Liver (tissue), 8 donors: ENCODE measurements at regions not wholly inside any gene's neighbourhood (a gene's known extent, or its start where the extent isn't known, plus 50 kb on each side); places are given as distances from the start of the nearest gene placed in this dataset.

Experiments used
- DNase-seq: peaks from one replicate; pipeline ENCODE4 v3.0.0-alpha.2; 2017; ENCODE audit warnings: low spot score
- H3K27ac ChIP-seq, 2 donors: one replicate each; pipeline ENCODE4 v1.7.0; 2013; ENCODE audit warnings: inconsistent platforms in 2 of 2, low read length in 2 of 2, control low read depth in 1 of 2, low read depth in 1 of 2, mild to moderate bottlenecking in 1 of 2
- H3K27me3 ChIP-seq, 4 donors: one replicate each; pipeline versions ENCODE4 v1.6.1 to v1.7.0; 2013; ENCODE audit warnings: low read length in 3 of 4, inconsistent platforms in 1 of 4, mild to moderate bottlenecking in 1 of 4, moderate library complexity in 1 of 4; ENCODE audit not compliant: control insufficient read depth in 4 of 4, insufficient read depth in 4 of 4
- H3K36me3 ChIP-seq, 4 donors: one replicate each; pipeline versions ENCODE4 v1.6.1 to v1.7.0; 2013; ENCODE audit warnings: low read length in 3 of 4, mild to moderate bottlenecking in 3 of 4, low read depth in 1 of 4, moderate library complexity in 1 of 4; ENCODE audit not compliant: control insufficient read depth in 4 of 4, insufficient read depth in 3 of 4
- H3K4me1 ChIP-seq, 4 donors: one replicate each; pipeline versions ENCODE4 v1.6.1 to v1.7.0; 2013; ENCODE audit warnings: low read length in 3 of 4, mild to moderate bottlenecking in 3 of 4, moderate library complexity in 1 of 4; ENCODE audit not compliant: control insufficient read depth in 4 of 4, insufficient read depth in 4 of 4
- H3K4me3 ChIP-seq, 3 donors: one replicate each; pipeline versions ENCODE4 v1.6.1 to v1.7.0; 2013; ENCODE audit warnings: low read length in 3 of 3, control low read depth in 1 of 3, low read depth in 1 of 3, mild to moderate bottlenecking in 1 of 3
- H3K9ac ChIP-seq, 2 donors: one replicate each; pipeline ENCODE4 v1.7.0; 2013; ENCODE audit warnings: low read length in 2 of 2, mild to moderate bottlenecking in 2 of 2, moderate library complexity in 2 of 2, control low read depth in 1 of 2, low read depth in 1 of 2
- H3K9me3 ChIP-seq, 4 donors: one replicate each; pipeline versions ENCODE4 v1.6.1 to v1.7.0; 2013; ENCODE audit warnings: low read length in 3 of 4; ENCODE audit not compliant: control insufficient read depth in 4 of 4
- ATF3 ChIP-seq: IDR thresholded peaks from 2 replicates; pipeline ENCODE4 v1.6.1; 2016; ENCODE audit warnings: antibody characterized with exemption
- CTCF ChIP-seq: fragments of 150-350 bp; IDR thresholded peaks from 2 replicates; pipeline ENCODE4 v1.5.1; 2017; ENCODE audit warnings: improper control_type of control experiment, low read depth, low read length; ENCODE audit not compliant: missing input control
- EGR1 ChIP-seq, 2 donors: IDR thresholded peaks; 2 replicates each; pipeline ENCODE4 v1.6.1; 2016 to 2018; ENCODE audit warnings: antibody characterized with exemption in 2 of 2, low read depth in 2 of 2
- FOXA1 ChIP-seq: IDR thresholded peaks from 2 replicates; pipeline ENCODE4 v1.6.1; 2016; ENCODE audit warnings: antibody characterized with exemption
- GABPA ChIP-seq, 2 donors: IDR thresholded peaks in 1 of 2; conservative IDR thresholded peaks in 1 of 2; 2 replicates each; pipeline ENCODE4 v1.6.1; 2016; ENCODE audit warnings: antibody characterized with exemption in 2 of 2, mild to moderate bottlenecking in 1 of 2, moderate library complexity in 1 of 2
- HNF4A ChIP-seq, 2 donors: conservative IDR thresholded peaks; 2 replicates each; pipeline ENCODE4 v1.6.1; 2016; ENCODE audit warnings: antibody characterized with exemption in 2 of 2, mild to moderate bottlenecking in 2 of 2
- NR2F2 ChIP-seq: IDR thresholded peaks from 2 replicates; pipeline ENCODE4 v1.6.1; 2016; ENCODE audit warnings: antibody characterized with exemption
- RAD21 ChIP-seq, 2 donors: IDR thresholded peaks; 2 replicates each; pipeline ENCODE4 v1.6.1; 2016; ENCODE audit warnings: antibody characterized with exemption in 2 of 2, mild to moderate bottlenecking in 2 of 2
- REST ChIP-seq: IDR thresholded peaks from 2 replicates; pipeline ENCODE4 v1.6.1; 2016; ENCODE audit warnings: antibody characterized with exemption, mild to moderate bottlenecking
- TAF1 ChIP-seq: conservative IDR thresholded peaks from 2 replicates; pipeline ENCODE4 v1.6.1; 2016; ENCODE audit warnings: antibody characterized with exemption, mild to moderate bottlenecking
- YY1 ChIP-seq: IDR thresholded peaks from 2 replicates; pipeline ENCODE4 v1.6.1; 2016; ENCODE audit warnings: antibody characterized with exemption, mild to moderate bottlenecking
- ZBTB33 ChIP-seq: IDR thresholded peaks from 2 replicates; pipeline ENCODE4 v1.6.1; 2016; ENCODE audit warnings: antibody characterized with exemption
- WGBS: extraction: QIAGEN DNeasy Blood & Tissue Kit; methylation state at CpG from one replicate; pipeline ENCODE4 v1.1.7; 2013; 5-methylcytosine and 5-hydroxymethylcytosine counted together
- donor health status: healthy.
- donor health status: healthy.
- donor health status: healthy.
- donor health status: healthy.
- donor health status: healthy.

- H3K27me3 ChIP-seq, result no peaks in the 10 kb centered on the region
- peaks cover 3 to 8% (median 5%) of the 10 kb centered on the region in 4 donors for H3K9me3 ChIP-seq
- no peaks in the 10 kb centered on the region for H3K36me3 ChIP-seq
- no peak overlapping the region for H3K9ac ChIP-seq
- no peak overlapping the region for H3K27ac ChIP-seq
- no peak for DNase-seq
- no peak overlapping the region for H3K4me3 ChIP-seq
- TF ChIP-seq NR2F2, result no peak
- TF ChIP-seq YY1, result no peak
- no peak for TF ChIP-seq GABPA (IDR thresholded peaks at IDR 0.05 in 1 of 2, conservative IDR thresholded peaks at IDR 0.05 in 1 of 2)
- no peak for TF ChIP-seq ATF3
- no peak for TF ChIP-seq RAD21 (IDR thresholded peaks at IDR 0.05)
- no peak for TF ChIP-seq TAF1
- TF ChIP-seq CTCF, result no peak
- TF ChIP-seq HNF4A (conservative IDR thresholded peaks at IDR 0.05), result no peak
- no peak for TF ChIP-seq EGR1 (IDR thresholded peaks at IDR 0.05; ENCODE audit: low read depth in 2 of 2)
- TF ChIP-seq ZBTB33, result no peak
- no peak for TF ChIP-seq REST
- WGBS, result 79% methylated on average over 7 of the region's 7 CpGs
- no peaks in the 10 kb centered on the region for H3K4me1 ChIP-seq
These were observed 151.5 kb upstream of the CDYL start for GRCh38 chr6:4624726-4625125.

- 90% methylated on average over 12 of the region's 12 CpGs for WGBS
- peak; percentile 58 for DNase-seq
- Histone ChIP-seq H3K27me3 (no peaks in the 10 kb centered on the region), H3K27ac (no peak overlapping the region), H3K4me3 (no peak overlapping the region), H3K4me1 (no peaks in the 10 kb centered on the region), H3K36me3 (no peaks in the 10 kb centered on the region), H3K9me3 (no peaks in the 10 kb centered on the region), H3K9ac (no peak overlapping the region)
- TF ChIP-seq HNF4A (conservative IDR thresholded peaks at IDR 0.05) (no peak), ZBTB33 (no peak), ATF3 (no peak), CTCF (no peak), FOXA1 (no peak), GABPA (IDR thresholded peaks at IDR 0.05 in 1 of 2, conservative IDR thresholded peaks at IDR 0.05 in 1 of 2) (no peak), TAF1 (no peak), EGR1 (IDR thresholded peaks at IDR 0.05; ENCODE audit: low read depth in 2 of 2) (no peak), YY1 (no peak)
These were observed 155.7 kb upstream of the CDYL start for GRCh38 chr6:4620284-4621151.
